ENCODE measurements at regions not wholly inside any gene's neighbourhood (a gene's known extent, or its start where the extent isn't known, plus 50 kb on each side); places are given as distances from the start of the nearest gene placed in this dataset.

DNA sequence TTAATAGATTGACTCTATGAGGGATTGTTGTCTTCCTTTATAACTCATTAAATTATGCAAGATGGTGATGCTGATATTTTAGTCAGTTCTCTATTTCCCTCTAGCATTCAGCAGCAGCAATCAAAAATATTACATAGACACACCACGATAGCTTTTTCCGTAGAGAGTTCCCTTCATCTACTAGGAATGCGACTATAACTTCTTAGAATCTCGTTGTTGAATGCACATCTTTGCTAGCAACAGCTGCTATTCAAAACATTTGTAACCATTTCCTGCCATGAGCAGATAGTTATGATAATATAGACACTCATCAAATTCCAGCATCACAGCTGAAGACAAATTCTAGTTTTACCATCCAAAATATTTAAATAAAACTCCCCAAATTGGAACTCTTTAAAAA, 147.4 kb upstream of the FGF13 start:
- TF ChIP-seq POLR2AphosphoS5 (IDR thresholded peaks at IDR 0.05; ENCODE audit: low read depth), result no peak
- TF ChIP-seq GABPA (IDR thresholded peaks at IDR 0.05; ENCODE audit: low read depth), result no peak
- no peak for TF ChIP-seq SPI1 (IDR thresholded peaks at IDR 0.05; ENCODE audit: borderline replicate concordance, low read depth)
- no peak for TF ChIP-seq REST (IDR thresholded peaks at IDR 0.05; ENCODE audit: insufficient replicate concordance, low read depth)
- TF ChIP-seq, protein P1, sequence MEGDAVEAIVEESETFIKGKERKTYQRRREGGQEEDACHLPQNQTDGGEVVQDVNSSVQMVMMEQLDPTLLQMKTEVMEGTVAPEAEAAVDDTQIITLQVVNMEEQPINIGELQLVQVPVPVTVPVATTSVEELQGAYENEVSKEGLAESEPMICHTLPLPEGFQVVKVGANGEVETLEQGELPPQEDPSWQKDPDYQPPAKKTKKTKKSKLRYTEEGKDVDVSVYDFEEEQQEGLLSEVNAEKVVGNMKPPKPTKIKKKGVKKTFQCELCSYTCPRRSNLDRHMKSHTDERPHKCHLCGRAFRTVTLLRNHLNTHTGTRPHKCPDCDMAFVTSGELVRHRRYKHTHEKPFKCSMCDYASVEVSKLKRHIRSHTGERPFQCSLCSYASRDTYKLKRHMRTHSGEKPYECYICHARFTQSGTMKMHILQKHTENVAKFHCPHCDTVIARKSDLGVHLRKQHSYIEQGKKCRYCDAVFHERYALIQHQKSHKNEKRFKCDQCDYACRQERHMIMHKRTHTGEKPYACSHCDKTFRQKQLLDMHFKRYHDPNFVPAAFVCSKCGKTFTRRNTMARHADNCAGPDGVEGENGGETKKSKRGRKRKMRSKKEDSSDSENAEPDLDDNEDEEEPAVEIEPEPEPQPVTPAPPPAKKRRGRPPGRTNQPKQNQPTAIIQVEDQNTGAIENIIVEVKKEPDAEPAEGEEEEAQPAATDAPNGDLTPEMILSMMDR (IDR thresholded peaks at IDR 0.05; ENCODE audit: insufficient read depth, low read length), result no peak
- DNase-seq (ENCODE audit: low read depth in 1 of 2, low spot score in 1 of 2), result no peak
- Histone ChIP-seq H3K27ac (replicated peaks) (no peak overlapping the region), H3K4me3 (replicated peaks; ENCODE audit: insufficient read depth, low read length) (no peak overlapping the region), H3K27me3 (ENCODE audit: insufficient read depth, poor library complexity, severe bottlenecking) (no peaks in the 10 kb centered on the region)

GRCh38 chrX:138858438-138858837, 146.9 kb upstream of the FGF13 start:
- DNase-seq (ENCODE audit: low read depth in 1 of 2, low spot score in 1 of 2), result no peak
- H3K27ac ChIP-seq (replicated peaks), result no peak overlapping the region

DNA sequence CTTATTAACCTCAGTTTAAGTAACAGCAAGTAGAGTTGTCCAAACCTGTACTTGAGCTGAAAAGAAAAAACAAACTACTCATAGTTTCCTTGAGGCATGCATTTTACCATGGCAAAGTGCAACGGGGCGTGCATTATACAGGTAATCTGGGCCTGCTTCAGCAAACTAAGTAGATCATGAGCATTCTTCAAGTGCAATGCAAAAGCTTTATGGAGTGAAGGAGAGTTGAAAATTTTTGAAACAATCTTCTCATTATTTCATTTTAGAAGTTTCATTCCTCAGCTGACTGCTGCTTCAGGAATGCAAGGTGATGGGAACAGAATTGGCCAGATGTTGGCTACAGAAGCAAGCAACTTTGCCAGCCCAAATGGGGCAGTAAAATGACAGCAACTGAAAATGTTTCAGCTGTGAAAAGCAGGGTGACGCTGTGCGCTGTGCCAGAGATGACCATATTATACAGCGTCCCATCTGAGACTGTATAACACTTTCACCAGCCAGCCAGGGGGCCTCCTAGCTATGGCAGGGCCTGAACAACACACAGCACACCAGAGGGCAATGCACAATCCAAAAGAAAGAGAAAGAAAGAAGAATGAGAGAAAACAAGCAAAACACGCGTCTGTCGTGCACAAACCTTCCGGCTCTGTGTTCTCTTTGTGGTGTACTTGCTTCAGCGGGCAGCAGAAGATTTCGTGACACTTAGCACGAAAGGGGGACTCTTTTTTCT, 145.5 kb upstream of the FGF13 start:
- no peak for DNase-seq (ENCODE audit: low read depth in 1 of 2, low spot score in 1 of 2)
- no peak overlapping the region for H3K4me3 ChIP-seq (replicated peaks; ENCODE audit: insufficient read depth, low read length)
- no peak for TF ChIP-seq SPI1 (IDR thresholded peaks at IDR 0.05; ENCODE audit: borderline replicate concordance, low read depth)
- no peak for TF ChIP-seq POLR2AphosphoS5 (IDR thresholded peaks at IDR 0.05; ENCODE audit: low read depth)
- TF ChIP-seq GABPA (IDR thresholded peaks at IDR 0.05; ENCODE audit: low read depth), result no peak
- no peak for TF ChIP-seq REST (IDR thresholded peaks at IDR 0.05; ENCODE audit: insufficient replicate concordance, low read depth)
- H3K27ac ChIP-seq (replicated peaks), result no peak overlapping the region
- no peaks in the 10 kb centered on the region for H3K27me3 ChIP-seq (ENCODE audit: insufficient read depth, poor library complexity, severe bottlenecking)

More at GRCh38 chrX:138858438-138858837, 146.9 kb upstream of the FGF13 start:
- H3K4me3 ChIP-seq (replicated peaks; ENCODE audit: insufficient read depth, low read length), result no peak overlapping the region
- no peak for TF ChIP-seq GABPA (IDR thresholded peaks at IDR 0.05; ENCODE audit: low read depth)
- TF ChIP-seq POLR2AphosphoS5 (IDR thresholded peaks at IDR 0.05; ENCODE audit: low read depth), result no peak
- no peak for TF ChIP-seq REST (IDR thresholded peaks at IDR 0.05; ENCODE audit: insufficient replicate concordance, low read depth)
- H3K27me3 ChIP-seq (ENCODE audit: insufficient read depth, poor library complexity, severe bottlenecking), result no peaks in the 10 kb centered on the region

GRCh38 chrX:138853936-138854335, 142.4 kb upstream of the FGF13 start:
- Histone ChIP-seq H3K27ac (replicated peaks) (no peak overlapping the region), H3K4me3 (replicated peaks; ENCODE audit: insufficient read depth, low read length) (no peak overlapping the region), H3K27me3 (ENCODE audit: insufficient read depth, poor library complexity, severe bottlenecking) (no peaks in the 10 kb centered on the region)
- no peak for TF ChIP-seq GABPA (IDR thresholded peaks at IDR 0.05; ENCODE audit: low read depth)
- TF ChIP-seq, protein P1 (IDR thresholded peaks at IDR 0.05; ENCODE audit: insufficient read depth, low read length), result no peak
- DNase-seq (ENCODE audit: low read depth in 1 of 2, low spot score in 1 of 2), result no peak

Data from HL-60 (cell line).